A673 (cell line): ENCODE measurements at regions not wholly inside any gene's neighbourhood (a gene's known extent, or its start where the extent isn't known, plus 50 kb on each side); places are given as distances from the start of the nearest gene placed in this dataset.

ENCODE experiments used
- CTCF ChIP-seq: fragments of 300-800, 200-600 bp; sonication (generic); conservative IDR thresholded peaks from 2 replicates; pipeline ENCODE4 v1.5.1; 2017; ENCODE audit warnings: low read depth, mild to moderate bottlenecking, antibody characterized with exemption, low read length, moderate library complexity, mixed read lengths
- EZH2 ChIP-seq: fragments of 200-600 bp; sonication (generic); IDR thresholded peaks from 2 replicates; pipeline ENCODE4 v1.6.1; 2017; ENCODE audit warnings: borderline replicate concordance, low read depth, mild to moderate bottlenecking, mixed read lengths, antibody characterized with exemption, low read length; ENCODE audit not compliant: poor library complexity, severe bottlenecking

- no peak for TF ChIP-seq CTCF
- no peak for TF ChIP-seq EZH2
These were observed 404.2 kb upstream of the PMFBP1 start for GRCh38 chr16:72576189-72576588.
